H9 (cell line): ENCODE measurements at regions not wholly inside any gene's neighbourhood (a gene's known extent, or its start where the extent isn't known, plus 50 kb on each side); places are given as distances from the start of the nearest gene placed in this dataset.

ENCODE experiments used
- DNase-seq: peaks from one replicate; pipeline ENCODE4 v3.0.0-alpha.2; 2017
- H2AFZ ChIP-seq: one replicate; pipeline ENCODE4 v1.6.1; 2013; ENCODE audit warnings: mild to moderate bottlenecking, low read length, control low read depth, moderate library complexity
- H2AK5ac ChIP-seq: 2 replicates; pipeline ENCODE4 v1.6.1; 2013; ENCODE audit warnings: low read length, control low read depth, mixed read lengths; ENCODE audit not compliant: insufficient read length
- H2BK120ac ChIP-seq: one replicate; pipeline ENCODE4 v1.6.1; 2013; ENCODE audit warnings: low read depth, mild to moderate bottlenecking, low read length, control low read depth, inconsistent platforms; ENCODE audit not compliant: poor library complexity, severe bottlenecking
- H2BK12ac ChIP-seq: 2 replicates; pipeline ENCODE4 v1.6.1; 2013; ENCODE audit warnings: low read length, control low read depth, mixed read lengths, low read depth; ENCODE audit not compliant: insufficient read length
- H2BK15ac ChIP-seq: 2 replicates; pipeline ENCODE4 v1.6.1; 2013; ENCODE audit warnings: low read depth, low read length, control low read depth
- H2BK20ac ChIP-seq: one replicate; pipeline ENCODE4 v1.6.1; 2013; ENCODE audit warnings: low read depth, mild to moderate bottlenecking, low read length, control low read depth, inconsistent platforms; ENCODE audit not compliant: poor library complexity, severe bottlenecking
- H2BK5ac ChIP-seq: 2 replicates; pipeline ENCODE4 v1.6.1; 2013; ENCODE audit warnings: low read length, control low read depth, mixed read lengths; ENCODE audit not compliant: insufficient read length
- H3K14ac ChIP-seq: 2 replicates; pipeline ENCODE4 v1.6.1; 2013; ENCODE audit warnings: low read length, control low read depth; ENCODE audit not compliant: insufficient read depth
- H3K18ac ChIP-seq: 2 replicates; pipeline ENCODE4 v1.6.1; 2013; ENCODE audit warnings: low read depth, mild to moderate bottlenecking, mixed read lengths, low read length, control low read depth; ENCODE audit not compliant: insufficient read length
- H3K23ac ChIP-seq: 2 replicates; pipeline ENCODE4 v1.6.1; 2013; ENCODE audit warnings: low read length, control low read depth, mixed read lengths, low read depth; ENCODE audit not compliant: insufficient read length
- H3K23me2 ChIP-seq: 2 replicates; pipeline ENCODE4 v1.6.1; 2013; ENCODE audit warnings: low read depth, mild to moderate bottlenecking, mixed read lengths, low read length, control low read depth; ENCODE audit not compliant: insufficient read length, poor library complexity, severe bottlenecking
- H3K27ac ChIP-seq: 2 replicates; pipeline ENCODE4 v1.5.1; 2013; ENCODE audit warnings: low read length, control low read depth, mixed read lengths, low read depth; ENCODE audit not compliant: insufficient read length
- H3K27me3 ChIP-seq: 2 replicates; pipeline ENCODE4 v1.6.1; 2013; ENCODE audit warnings: low read length, control low read depth, inconsistent platforms; ENCODE audit not compliant: insufficient read depth
- H3K4ac ChIP-seq: 2 replicates; pipeline ENCODE4 v1.6.1; 2013; ENCODE audit warnings: low read depth, mild to moderate bottlenecking, control low read depth, inconsistent platforms, low read length, moderate library complexity
- H3K4me1 ChIP-seq: 2 replicates; pipeline ENCODE4 v1.6.1; 2013; ENCODE audit warnings: low read length, control low read depth, inconsistent platforms; ENCODE audit not compliant: insufficient read depth
- H3K4me2 ChIP-seq: 2 replicates; pipeline ENCODE4 v1.6.1; 2013; ENCODE audit warnings: low read length, control low read depth, mixed read lengths; ENCODE audit not compliant: insufficient read length, insufficient read depth
- H3K56ac ChIP-seq: 2 replicates; pipeline ENCODE4 v1.6.1; 2013; ENCODE audit warnings: low read depth, mild to moderate bottlenecking, mixed read lengths, low read length, control low read depth; ENCODE audit not compliant: insufficient read length
- H3K79me1 ChIP-seq: 2 replicates; pipeline ENCODE4 v1.6.1; 2013; ENCODE audit warnings: low read depth, mild to moderate bottlenecking, moderate library complexity, low read length, control low read depth, inconsistent platforms; ENCODE audit not compliant: insufficient read depth, poor library complexity, severe bottlenecking
- H3K79me2 ChIP-seq: 2 replicates; pipeline ENCODE4 v1.6.1; 2013; ENCODE audit warnings: low read length, control low read depth, inconsistent platforms; ENCODE audit not compliant: insufficient read depth
- H3K9ac ChIP-seq: 2 replicates; pipeline ENCODE4 v1.6.1; 2013; ENCODE audit warnings: low read length, control low read depth, mixed read lengths; ENCODE audit not compliant: insufficient read length; ENCODE audit errors: extremely low read depth
- H3K9me3 ChIP-seq: one replicate; pipeline ENCODE4 v1.6.1; 2013; ENCODE audit warnings: low read depth, low read length, inconsistent platforms; ENCODE audit not compliant: control insufficient read depth
- H3T11ph ChIP-seq: one replicate; pipeline ENCODE4 v1.6.1; 2013; ENCODE audit warnings: mild to moderate bottlenecking, low read length, control low read depth, inconsistent platforms
- H4K20me1 ChIP-seq: one replicate; pipeline ENCODE4 v1.6.1; 2013; ENCODE audit not compliant: control insufficient read depth, insufficient read length, insufficient read depth
- H4K5ac ChIP-seq: 2 replicates; pipeline ENCODE4 v1.6.1; 2013; ENCODE audit warnings: low read depth, mild to moderate bottlenecking, mixed read lengths, low read length, control low read depth; ENCODE audit not compliant: insufficient read length
- H4K8ac ChIP-seq: replicated peaks from 2 replicates; pipeline ENCODE4 v1.6.1; 2013; ENCODE audit warnings: low read length, control low read depth, mixed read lengths, low read depth; ENCODE audit not compliant: insufficient read length
- H4K91ac ChIP-seq: 2 replicates; pipeline ENCODE4 v1.6.1; 2013; ENCODE audit warnings: low read depth, mild to moderate bottlenecking, moderate library complexity, mixed read lengths, low read length, control low read depth; ENCODE audit not compliant: insufficient read length
- H3K27ac Mint-ChIP-seq, 3 experiments: 2 replicates in 2 of 3; 3 replicates in 1 of 3; pipeline ENCODE4 v1.8.0; 2020 to 2021; ENCODE audit warnings: mixed read lengths in 3 of 3, mild to moderate bottlenecking in 1 of 3, moderate library complexity in 1 of 3
- H3K27me3 Mint-ChIP-seq: 2 replicates; pipeline ENCODE4 v1.8.0; 2021; ENCODE audit warnings: low read depth, mild to moderate bottlenecking, moderate library complexity, mixed read lengths
- H3K36me3 Mint-ChIP-seq, 3 experiments: 2 replicates in 2 of 3; 3 replicates in 1 of 3; pipeline ENCODE4 v1.8.0; 2020 to 2021; ENCODE audit warnings: low read depth in 3 of 3, mixed read lengths in 3 of 3; ENCODE audit not compliant: insufficient read depth in 1 of 3
- H3K4me1 Mint-ChIP-seq, 2 experiments: 2 replicates each; pipeline ENCODE4 v1.8.0; 2020; ENCODE audit warnings: mixed read lengths in 2 of 2
- H3K4me3 Mint-ChIP-seq, 2 experiments: 2 replicates in 1 of 2; 3 replicates in 1 of 2; pipeline ENCODE4 v1.8.0; 2020 to 2021; ENCODE audit warnings: mild to moderate bottlenecking in 2 of 2, mixed read lengths in 2 of 2, moderate library complexity in 1 of 2
- H3K9me3 Mint-ChIP-seq, 2 experiments: 2 replicates in 1 of 2; 3 replicates in 1 of 2; pipeline ENCODE4 v1.8.0; 2020; ENCODE audit warnings: mild to moderate bottlenecking in 2 of 2, mixed read lengths in 2 of 2, moderate library complexity in 1 of 2
- WGBS: extraction: QIAGEN DNeasy Blood & Tissue Kit; methylation state at CpG from one replicate; pipeline ENCODE4 v1.1.7; 2013; ENCODE audit warnings: missing lambda C conversion rate, low lambda C conversion rate, mixed read lengths; ENCODE audit not compliant: insufficient read length; ENCODE audit errors: extremely low coverage; 5-methylcytosine and 5-hydroxymethylcytosine counted together
- TF ChIP-seq, protein P1 (sequence below): fragments of 200-600 bp; sonication (generic); conservative IDR thresholded peaks from 3 replicates; pipeline ENCODE4 v1.8.0; 2021; ENCODE audit warnings: antibody characterized with exemption, mild to moderate bottlenecking

GRCh38 chr2:22273853-22274252 lies 1111.1 kb upstream of the KLHL29 start:
- H2BK5ac ChIP-seq = no peak overlapping the region
- H3K79me2 ChIP-seq = no peaks in the 10 kb centered on the region
- no peaks in the 10 kb centered on the region for H3K27me3 Mint-ChIP-seq
- H2BK12ac ChIP-seq = no peak overlapping the region
- H4K91ac ChIP-seq = no peak overlapping the region
- H3K56ac ChIP-seq = no peak overlapping the region
- no peaks in the 10 kb centered on the region for H3K4me1 ChIP-seq
- no peak overlapping the region for H4K8ac ChIP-seq
- H2BK15ac ChIP-seq = no peak overlapping the region
- H3K27me3 ChIP-seq = no peaks in the 10 kb centered on the region
- H3K79me1 ChIP-seq = no peaks in the 10 kb centered on the region
- peaks cover 6 to 7% of the 10 kb centered on the region in 2 experiments for H3K9me3 Mint-ChIP-seq
- H2AFZ ChIP-seq = no peak overlapping the region
- no peak overlapping the region for H3K4ac ChIP-seq
- H2AK5ac ChIP-seq = no peak overlapping the region
- H4K20me1 ChIP-seq = no peaks in the 10 kb centered on the region
- no peak overlapping the region for H3K23ac ChIP-seq
- H3K23me2 ChIP-seq = no peaks in the 10 kb centered on the region
- TF ChIP-seq, protein P1, sequence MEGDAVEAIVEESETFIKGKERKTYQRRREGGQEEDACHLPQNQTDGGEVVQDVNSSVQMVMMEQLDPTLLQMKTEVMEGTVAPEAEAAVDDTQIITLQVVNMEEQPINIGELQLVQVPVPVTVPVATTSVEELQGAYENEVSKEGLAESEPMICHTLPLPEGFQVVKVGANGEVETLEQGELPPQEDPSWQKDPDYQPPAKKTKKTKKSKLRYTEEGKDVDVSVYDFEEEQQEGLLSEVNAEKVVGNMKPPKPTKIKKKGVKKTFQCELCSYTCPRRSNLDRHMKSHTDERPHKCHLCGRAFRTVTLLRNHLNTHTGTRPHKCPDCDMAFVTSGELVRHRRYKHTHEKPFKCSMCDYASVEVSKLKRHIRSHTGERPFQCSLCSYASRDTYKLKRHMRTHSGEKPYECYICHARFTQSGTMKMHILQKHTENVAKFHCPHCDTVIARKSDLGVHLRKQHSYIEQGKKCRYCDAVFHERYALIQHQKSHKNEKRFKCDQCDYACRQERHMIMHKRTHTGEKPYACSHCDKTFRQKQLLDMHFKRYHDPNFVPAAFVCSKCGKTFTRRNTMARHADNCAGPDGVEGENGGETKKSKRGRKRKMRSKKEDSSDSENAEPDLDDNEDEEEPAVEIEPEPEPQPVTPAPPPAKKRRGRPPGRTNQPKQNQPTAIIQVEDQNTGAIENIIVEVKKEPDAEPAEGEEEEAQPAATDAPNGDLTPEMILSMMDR = no peak
- no peak overlapping the region for H3K9ac ChIP-seq
- no CpG with 5 or more reads among the region's 1 CpG for WGBS
- no peak overlapping the region for H2BK20ac ChIP-seq
- no peaks in the 10 kb centered on the region for H3K9me3 ChIP-seq
- no peak overlapping the region for H3K27ac Mint-ChIP-seq
- no peak overlapping the region for H2BK120ac ChIP-seq
- H3K14ac ChIP-seq = no peak overlapping the region
- no peak overlapping the region for H4K5ac ChIP-seq
- no peak overlapping the region for H3K4me3 Mint-ChIP-seq
- H3K36me3 Mint-ChIP-seq = peaks cover 0 to 7% (median 6%) of the 10 kb centered on the region in 3 experiments; a peak in 4 of 7 replicates
- H3K4me2 ChIP-seq = no peak overlapping the region
- no peak overlapping the region for H3K27ac ChIP-seq
- H3K18ac ChIP-seq = no peak overlapping the region
- DNase-seq = no peak
- H3T11ph ChIP-seq = no peak overlapping the region
- H3K4me1 Mint-ChIP-seq = peaks cover 4 to 8% of the 10 kb centered on the region in 2 experiments
